ENCODE measurements at regions not wholly inside any gene's neighbourhood (a gene's known extent, or its start where the extent isn't known, plus 50 kb on each side); places are given as distances from the start of the nearest gene placed in this dataset.

DNA sequence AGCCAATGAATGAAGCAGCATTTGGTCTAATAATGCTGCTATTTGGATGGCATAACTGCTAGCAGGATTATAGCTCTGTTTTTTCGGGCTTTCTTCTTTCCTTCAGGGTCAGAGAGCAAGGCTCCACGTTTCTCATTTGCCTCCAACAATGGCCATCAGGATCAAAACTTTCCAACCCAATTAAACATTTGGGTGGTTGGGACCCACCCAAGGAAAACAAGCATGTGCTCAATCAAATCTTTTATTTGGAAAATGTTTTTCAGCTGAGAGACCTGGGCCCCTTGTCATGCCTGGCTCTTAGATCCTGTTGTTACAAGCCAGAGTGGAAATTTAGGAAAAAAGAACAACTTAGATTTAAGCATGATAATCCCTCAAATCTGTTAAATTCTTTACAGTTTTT is 373.1 kb upstream of the USP24 start:
- CTCF ChIA-PET = no interaction called here
- Histone ChIP-seq H3K27ac (ENCODE audit: low read depth, low read length) (no peak overlapping the region), H3K4me3 (ENCODE audit: low read depth, low read length) (no peak overlapping the region), H3K9me3 (ENCODE audit: control insufficient read depth, insufficient read depth, low read length) (no peaks in the 10 kb centered on the region), H3K27me3 (ENCODE audit: control insufficient read depth, insufficient read depth, low read length) (no peaks in the 10 kb centered on the region)
- TF ChIP-seq, protein P1, sequence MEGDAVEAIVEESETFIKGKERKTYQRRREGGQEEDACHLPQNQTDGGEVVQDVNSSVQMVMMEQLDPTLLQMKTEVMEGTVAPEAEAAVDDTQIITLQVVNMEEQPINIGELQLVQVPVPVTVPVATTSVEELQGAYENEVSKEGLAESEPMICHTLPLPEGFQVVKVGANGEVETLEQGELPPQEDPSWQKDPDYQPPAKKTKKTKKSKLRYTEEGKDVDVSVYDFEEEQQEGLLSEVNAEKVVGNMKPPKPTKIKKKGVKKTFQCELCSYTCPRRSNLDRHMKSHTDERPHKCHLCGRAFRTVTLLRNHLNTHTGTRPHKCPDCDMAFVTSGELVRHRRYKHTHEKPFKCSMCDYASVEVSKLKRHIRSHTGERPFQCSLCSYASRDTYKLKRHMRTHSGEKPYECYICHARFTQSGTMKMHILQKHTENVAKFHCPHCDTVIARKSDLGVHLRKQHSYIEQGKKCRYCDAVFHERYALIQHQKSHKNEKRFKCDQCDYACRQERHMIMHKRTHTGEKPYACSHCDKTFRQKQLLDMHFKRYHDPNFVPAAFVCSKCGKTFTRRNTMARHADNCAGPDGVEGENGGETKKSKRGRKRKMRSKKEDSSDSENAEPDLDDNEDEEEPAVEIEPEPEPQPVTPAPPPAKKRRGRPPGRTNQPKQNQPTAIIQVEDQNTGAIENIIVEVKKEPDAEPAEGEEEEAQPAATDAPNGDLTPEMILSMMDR (IDR thresholded peaks at IDR 0.05; ENCODE audit: low read depth, low read length) = no peak
- POLR2A ChIA-PET = no interaction called here
- DNase-seq (ENCODE audit: low read depth, low spot score) = no peak

DNA sequence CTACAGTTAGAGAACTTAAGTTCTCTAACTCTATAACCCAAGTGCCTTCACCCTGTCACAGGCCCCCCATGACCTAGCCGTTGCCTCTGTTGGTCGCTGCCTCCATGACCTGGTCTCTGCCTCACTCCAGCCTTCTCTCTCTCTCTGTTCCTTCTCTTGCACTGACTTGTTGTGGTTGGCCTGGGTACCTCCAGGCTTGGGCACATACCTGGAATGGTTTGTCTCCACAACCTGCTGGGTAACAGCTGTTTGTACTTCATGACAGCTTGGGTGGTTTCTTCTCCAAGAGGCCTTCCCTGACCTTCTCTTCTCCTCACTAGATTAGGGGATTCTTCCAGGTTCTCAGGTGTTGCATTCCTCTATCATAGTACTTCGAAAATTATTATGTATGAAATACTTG is 371.6 kb upstream of the USP24 start:
- POLR2A ChIA-PET = no interaction called here
- DNase-seq (ENCODE audit: low read depth, low spot score) = no peak
- H3K4me3 ChIP-seq (ENCODE audit: low read depth, low read length) = no peak overlapping the region
- no peak overlapping the region for H3K27ac ChIP-seq (ENCODE audit: low read depth, low read length)
- no peaks in the 10 kb centered on the region for H3K27me3 ChIP-seq (ENCODE audit: control insufficient read depth, insufficient read depth, low read length)
- TF ChIP-seq, protein P1 (IDR thresholded peaks at IDR 0.05; ENCODE audit: low read depth, low read length) = no peak
- no peaks in the 10 kb centered on the region for H3K9me3 ChIP-seq (ENCODE audit: control insufficient read depth, insufficient read depth, low read length)
- CTCF ChIA-PET = no interaction called here

DNA sequence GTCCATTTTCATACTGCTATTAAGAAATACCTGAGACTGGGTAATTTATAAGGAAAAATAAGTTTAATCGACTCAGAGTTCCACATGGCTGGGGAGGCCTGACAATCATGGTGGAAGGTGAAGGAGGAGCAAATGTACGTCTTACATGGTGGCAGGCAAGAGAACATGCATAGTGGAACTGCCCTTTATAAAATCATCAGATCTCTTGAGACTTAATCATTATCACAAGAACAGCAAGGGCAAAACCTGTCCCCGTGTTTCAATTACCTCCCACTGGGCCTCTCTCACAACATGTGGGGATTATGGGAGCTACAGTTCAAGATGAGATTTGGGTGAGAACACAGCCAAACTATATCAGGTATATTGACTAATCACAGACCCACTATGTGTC is 370.2 kb upstream of the USP24 start:
- ChIA-PET CTCF (interaction anchor here (0.7 to 1.0 kb wide), 2 partner anchors 87 to 626 kb away, joined by 3 to 4 read pairs; no protein-coding TSS in a partner anchor), POLR2A (interaction anchor here (0.6 kb wide), 1 partner anchor 111 kb away, joined by 4 read pairs; no protein-coding TSS in a partner anchor)
- Histone ChIP-seq H3K4me3 (ENCODE audit: low read depth, low read length) (no peak overlapping the region), H3K9me3 (ENCODE audit: control insufficient read depth, insufficient read depth, low read length) (no peaks in the 10 kb centered on the region), H3K27me3 (ENCODE audit: control insufficient read depth, insufficient read depth, low read length) (no peaks in the 10 kb centered on the region), H3K27ac (ENCODE audit: low read depth, low read length) (no peak overlapping the region)
- TF ChIP-seq, protein P1 (IDR thresholded peaks at IDR 0.05; ENCODE audit: low read depth, low read length) = no peak
- no peak for DNase-seq (ENCODE audit: low read depth, low spot score)

DNA sequence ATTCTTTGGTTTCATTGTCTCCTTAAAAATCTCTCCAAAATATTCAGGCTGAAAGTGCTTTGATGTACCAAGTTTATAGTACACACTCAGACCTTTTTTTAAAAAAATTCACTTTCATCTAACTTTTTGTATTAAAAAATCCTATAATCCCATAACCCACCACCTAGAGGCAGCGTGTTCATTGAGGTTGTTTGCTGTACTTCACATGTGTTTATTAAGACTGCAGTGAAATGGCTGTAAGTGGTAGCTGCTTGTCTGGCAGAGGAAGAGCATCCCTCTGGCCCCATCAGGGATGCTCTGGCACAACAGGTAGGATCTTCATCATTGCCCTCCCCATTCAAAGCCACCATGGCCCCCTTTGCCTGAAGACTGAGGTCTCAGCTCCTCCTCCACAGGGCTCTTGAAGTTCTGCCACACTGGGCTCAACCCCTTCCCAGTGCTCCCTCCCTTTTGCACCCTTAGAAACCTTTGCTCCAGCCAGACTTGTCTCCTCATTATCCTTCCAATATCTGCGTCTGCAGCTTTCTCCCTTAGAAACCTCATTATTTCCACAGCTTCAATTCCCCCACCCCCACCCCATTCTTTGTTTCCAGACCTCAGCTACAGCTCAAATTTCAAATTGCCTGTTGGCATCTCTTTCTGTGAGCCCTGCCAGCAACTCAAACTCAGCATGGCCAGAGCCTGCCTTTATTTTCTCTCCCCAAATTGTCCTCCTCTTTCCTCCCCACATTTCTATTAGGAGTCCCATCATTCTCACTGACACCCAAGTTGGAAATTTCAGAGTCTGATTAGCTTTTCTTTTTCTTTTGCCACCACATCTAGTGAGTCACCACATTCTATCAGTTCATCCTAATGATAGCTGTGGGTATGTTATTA is 369.6 kb upstream of the USP24 start:
- Histone ChIP-seq H3K27ac (ENCODE audit: low read depth, low read length) (no peak overlapping the region), H3K9me3 (ENCODE audit: control insufficient read depth, insufficient read depth, low read length) (no peaks in the 10 kb centered on the region), H3K27me3 (ENCODE audit: control insufficient read depth, insufficient read depth, low read length) (no peaks in the 10 kb centered on the region), H3K4me3 (ENCODE audit: low read depth, low read length) (no peak overlapping the region)
- TF ChIP-seq, protein P1 (IDR thresholded peaks at IDR 0.05; ENCODE audit: low read depth, low read length) = peak; percentile 25; the same call in 1 of the 2 replicates
- POLR2A ChIA-PET = interaction anchor here (0.6 kb wide), 1 partner anchor 112 kb away, joined by 4 read pairs; no protein-coding TSS in a partner anchor
- no peak for DNase-seq (ENCODE audit: low read depth, low spot score)
- CTCF ChIA-PET = interaction anchor here (0.7 to 1.0 kb wide), 2 partner anchors 86 to 626 kb away, joined by 3 to 4 read pairs; no protein-coding TSS in a partner anchor

DNA sequence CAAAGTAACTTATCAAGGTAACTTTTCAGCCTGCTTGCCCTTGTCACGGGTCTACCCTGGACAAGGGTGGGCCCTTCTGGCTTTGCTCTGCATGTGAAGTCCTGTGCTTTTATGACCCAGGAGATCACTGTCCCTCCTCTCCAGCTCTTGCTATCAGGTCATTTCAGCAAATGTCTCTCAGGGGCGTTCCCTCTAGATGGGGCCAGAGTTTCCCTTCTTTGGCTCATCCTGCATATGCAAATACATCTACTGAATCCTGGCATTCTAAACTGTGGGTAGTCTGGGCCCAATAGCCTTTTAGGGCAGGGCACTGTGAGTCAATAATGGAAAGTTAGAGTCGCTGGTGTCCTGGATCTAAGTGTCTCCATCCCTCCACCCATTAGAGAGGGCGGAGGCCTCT is 366.9 kb upstream of the USP24 start:
- ChIA-PET POLR2A (no interaction called here), CTCF (no interaction called here)
- TF ChIP-seq, protein P1 (IDR thresholded peaks at IDR 0.05; ENCODE audit: low read depth, low read length) = no peak
- Histone ChIP-seq H3K27ac (ENCODE audit: low read depth, low read length) (no peak overlapping the region), H3K4me3 (ENCODE audit: low read depth, low read length) (no peak overlapping the region), H3K27me3 (ENCODE audit: control insufficient read depth, insufficient read depth, low read length) (no peaks in the 10 kb centered on the region), H3K9me3 (ENCODE audit: control insufficient read depth, insufficient read depth, low read length) (no peaks in the 10 kb centered on the region)
- DNase-seq (ENCODE audit: low read depth, low spot score) = no peak
